HK-2 (cell line): ENCODE measurements at regions not wholly inside any gene's neighbourhood (a gene's known extent, or its start where the extent isn't known, plus 50 kb on each side); places are given as distances from the start of the nearest gene placed in this dataset.

Experiments
- DNase-seq: peaks from one replicate; pipeline ENCODE4 v3.0.0-alpha.2; 2018; ENCODE audit not compliant: unreplicated experiment

GRCh38 chr15:70443486-70444273 is 319.7 kb downstream of the UACA start:
- DNase-seq: no peak

- no peak for DNase-seq
Observed at GRCh38 chr15:70442616-70443321, 320.6 kb downstream of the UACA start.

DNA sequence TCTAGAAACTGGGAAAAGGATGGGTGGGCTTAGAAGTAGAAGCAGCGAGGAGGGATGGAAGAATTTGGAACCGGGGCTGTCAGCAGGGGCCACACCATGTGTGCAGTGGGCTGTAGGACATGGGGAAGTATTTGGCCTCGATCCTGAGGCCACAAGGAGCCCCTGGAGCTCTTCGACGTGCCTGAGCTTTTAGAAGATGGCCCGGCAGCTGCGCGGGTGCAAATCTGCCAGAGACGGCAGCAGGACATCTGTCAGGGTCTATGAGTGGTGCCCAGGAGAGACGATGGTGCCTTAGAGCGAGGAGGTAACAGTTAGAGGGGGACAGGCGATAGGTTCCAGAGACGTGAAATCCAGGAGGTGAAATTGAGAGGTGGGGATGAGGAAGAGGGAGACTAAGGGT is 321.1 kb downstream of the UACA start:
- no peak for DNase-seq

GRCh38 chr15:70440416-70441138 is 322.8 kb downstream of the UACA start:
- no peak for DNase-seq

GRCh38 chr15:70439880-70440279 is 323.5 kb downstream of the UACA start:
- no peak for DNase-seq

DNA sequence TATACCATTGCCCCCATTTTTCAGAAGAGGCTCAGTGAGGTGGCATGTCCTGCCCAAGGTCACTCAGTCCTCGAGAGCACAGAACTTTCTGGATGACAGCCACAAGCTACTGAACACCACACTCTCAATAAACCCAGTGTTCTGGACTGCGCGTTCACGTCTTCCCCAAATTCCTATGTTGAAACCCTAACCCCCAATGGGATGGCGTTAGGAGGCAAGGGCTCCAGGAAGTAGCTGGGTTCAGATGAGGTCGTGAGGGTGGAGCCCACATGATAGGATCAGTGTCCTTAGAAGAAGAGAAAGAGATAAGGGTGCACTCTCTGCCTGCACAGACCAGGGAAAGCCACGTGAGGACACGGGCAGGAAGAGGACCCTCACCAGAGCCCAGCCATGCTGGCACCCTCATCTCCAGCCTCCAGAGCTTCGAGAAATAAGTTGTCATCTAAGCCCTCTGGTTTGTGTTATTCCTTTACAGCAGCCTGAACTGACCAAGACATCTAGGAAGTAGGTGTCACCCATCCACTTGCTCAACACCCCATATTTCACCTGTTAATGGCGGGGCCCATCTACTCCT is 324.0 kb downstream of the UACA start:
- DNase-seq: no peak

DNA sequence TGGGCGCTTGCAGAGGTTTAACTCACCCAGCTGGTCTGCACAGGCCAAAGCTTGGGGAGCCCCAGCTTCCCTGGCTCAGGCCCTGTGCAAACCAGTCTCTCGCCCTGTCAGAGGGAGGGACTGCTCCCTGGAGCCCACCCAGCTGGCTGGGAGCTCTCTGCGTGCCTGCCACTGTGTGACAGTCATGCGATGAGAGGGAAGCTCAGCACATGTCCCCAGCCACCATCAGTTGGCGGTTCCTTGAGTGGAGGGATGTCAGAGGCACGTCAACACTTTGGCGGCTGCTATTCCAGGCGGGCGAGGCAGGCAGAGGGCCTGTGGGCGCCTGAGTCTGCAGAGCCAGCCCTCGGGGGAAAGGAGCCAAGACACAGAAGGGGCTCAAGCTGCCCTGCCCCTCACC is 324.6 kb downstream of the UACA start:
- DNase-seq: no peak

DNA sequence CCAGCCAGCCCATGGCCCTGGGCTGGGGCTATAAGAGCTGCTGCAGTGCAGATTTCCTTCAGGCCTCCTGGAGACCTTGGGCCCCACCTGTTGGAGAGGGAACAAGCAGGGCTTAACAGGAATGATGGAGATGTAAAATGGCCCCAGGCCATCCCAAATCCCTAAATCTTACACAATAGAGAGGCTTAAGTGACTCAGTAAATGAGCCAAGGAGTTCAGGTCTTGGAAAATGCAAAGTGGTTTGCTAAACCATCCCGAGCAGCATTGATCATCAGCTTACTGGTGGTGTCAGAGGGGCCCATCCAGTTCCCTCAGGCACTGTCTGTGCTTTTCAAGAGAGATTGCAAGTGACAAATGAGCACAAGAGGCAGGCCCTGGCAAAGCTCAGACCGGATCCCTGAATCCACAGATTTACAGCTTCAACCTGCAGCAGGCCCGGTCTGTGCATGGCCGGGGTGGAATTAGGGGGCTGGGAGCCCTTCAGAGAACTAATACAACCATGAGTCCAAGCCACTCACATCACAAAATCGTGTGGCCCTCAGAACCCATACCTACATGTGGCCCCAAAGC is 325.4 kb downstream of the UACA start:
- DNase-seq: no peak

DNA sequence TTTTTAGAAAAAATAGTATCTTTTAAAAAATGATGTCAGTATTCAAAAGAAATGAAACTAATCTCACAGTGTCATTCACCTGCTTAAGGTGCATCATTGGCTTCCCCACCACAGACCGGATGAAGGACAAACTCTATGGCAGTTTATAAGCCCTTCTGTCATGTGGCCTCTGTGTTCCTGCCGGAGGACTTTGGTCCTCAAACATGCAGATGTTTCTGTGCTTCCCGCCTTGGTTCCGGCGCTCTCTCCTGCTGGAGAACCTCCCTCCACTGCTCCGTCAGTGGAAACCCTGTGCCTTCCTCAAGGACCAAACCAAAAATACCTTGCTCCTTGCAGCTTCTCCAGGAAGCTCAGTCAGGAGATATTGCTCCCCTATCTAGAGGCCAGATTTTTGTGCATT is 326.3 kb downstream of the UACA start:
- DNase-seq: no peak

DNA sequence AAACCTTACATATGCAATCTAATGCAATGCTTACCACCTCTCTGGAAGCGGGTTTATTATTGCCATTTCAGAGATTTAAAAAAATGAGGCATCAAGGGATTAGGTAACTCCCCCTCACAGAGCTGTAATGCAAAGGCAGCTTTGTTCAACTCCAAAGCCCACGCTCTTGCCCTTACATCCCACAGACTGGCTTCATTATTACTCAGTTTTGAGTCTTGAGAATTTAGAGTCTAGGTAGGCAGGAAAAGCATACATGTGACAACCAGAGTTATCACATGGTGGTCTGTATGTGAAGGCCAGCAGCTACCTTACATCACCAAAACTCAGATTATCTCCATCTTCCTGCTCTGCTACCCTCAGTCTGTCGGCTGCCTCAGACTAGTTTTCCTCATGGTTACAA is 326.9 kb downstream of the UACA start:
- no peak for DNase-seq

DNA sequence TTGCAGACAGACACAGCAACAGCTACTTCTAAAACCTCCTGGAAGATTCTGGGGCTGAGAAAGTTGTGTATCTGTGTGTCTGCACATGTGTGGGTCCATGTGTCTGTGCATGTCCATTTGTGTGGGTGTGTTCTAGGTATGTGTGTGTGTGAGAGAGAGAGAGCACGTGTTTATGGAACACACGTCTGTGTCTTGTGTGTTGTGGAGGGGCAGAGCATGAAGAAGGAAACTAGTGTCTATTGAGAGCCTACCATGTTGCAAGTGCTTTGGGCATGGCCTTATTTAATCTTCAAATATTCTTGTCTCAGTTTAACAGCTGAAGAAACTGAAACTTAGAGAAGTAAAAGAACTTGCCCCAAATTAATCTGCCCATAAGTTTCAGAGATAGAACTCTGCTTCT is 327.5 kb downstream of the UACA start:
- DNase-seq: no peak

DNA sequence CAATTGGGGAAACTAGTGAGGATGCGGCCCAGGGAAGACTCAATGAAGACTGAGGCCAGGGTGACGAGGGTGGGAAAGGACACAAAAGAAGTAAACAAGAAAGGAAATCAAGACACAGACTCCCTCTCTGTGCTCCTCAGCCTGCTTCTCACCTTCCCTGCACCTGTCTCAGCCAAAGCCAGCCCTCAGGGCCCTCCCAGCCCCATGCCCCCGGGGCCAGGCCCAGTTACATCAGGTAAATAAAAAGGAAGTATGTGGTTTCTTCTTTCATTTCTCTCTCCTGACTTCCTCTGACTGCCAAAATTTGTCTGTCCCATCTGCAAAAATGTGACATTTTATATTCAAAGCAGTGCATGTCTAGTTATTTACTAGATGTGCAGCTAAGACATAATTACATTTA is 328.0 kb downstream of the UACA start:
- DNase-seq: no peak

GRCh38 chr15:70433586-70434324 is 329.6 kb downstream of the UACA start:
- DNase-seq: no peak

GRCh38 chr15:70432924-70433495 is 330.3 kb downstream of the UACA start:
- DNase-seq: no peak

DNA sequence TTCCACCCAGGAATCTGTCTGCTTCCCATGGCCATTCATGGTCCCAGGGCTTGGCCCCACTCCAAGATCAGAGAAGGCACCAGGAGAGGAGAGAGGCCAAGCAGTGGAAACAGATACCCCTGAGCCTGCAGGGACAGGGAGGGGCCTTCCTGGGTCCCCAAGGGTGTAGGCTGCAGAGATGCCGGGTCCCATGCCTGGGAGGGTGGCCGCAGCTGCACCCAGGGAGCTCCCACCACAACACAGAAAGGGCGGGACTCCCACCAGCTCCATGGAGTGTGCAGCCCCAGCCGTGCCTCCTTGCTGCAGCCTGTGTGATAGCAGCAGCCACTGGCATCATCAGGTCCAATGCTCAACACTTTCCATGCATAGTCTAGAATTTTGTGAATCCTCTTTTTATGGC is 331.5 kb downstream of the UACA start:
- no peak for DNase-seq

GRCh38 chr15:70430069-70430468 is 332.4 kb upstream of the TLE3 start:
- no peak for DNase-seq

- no peak for DNase-seq
Observed at GRCh38 chr15:70429056-70429722, 331.5 kb upstream of the TLE3 start.

GRCh38 chr15:70428211-70428822 is 330.6 kb upstream of the TLE3 start:
- no peak for DNase-seq

DNA sequence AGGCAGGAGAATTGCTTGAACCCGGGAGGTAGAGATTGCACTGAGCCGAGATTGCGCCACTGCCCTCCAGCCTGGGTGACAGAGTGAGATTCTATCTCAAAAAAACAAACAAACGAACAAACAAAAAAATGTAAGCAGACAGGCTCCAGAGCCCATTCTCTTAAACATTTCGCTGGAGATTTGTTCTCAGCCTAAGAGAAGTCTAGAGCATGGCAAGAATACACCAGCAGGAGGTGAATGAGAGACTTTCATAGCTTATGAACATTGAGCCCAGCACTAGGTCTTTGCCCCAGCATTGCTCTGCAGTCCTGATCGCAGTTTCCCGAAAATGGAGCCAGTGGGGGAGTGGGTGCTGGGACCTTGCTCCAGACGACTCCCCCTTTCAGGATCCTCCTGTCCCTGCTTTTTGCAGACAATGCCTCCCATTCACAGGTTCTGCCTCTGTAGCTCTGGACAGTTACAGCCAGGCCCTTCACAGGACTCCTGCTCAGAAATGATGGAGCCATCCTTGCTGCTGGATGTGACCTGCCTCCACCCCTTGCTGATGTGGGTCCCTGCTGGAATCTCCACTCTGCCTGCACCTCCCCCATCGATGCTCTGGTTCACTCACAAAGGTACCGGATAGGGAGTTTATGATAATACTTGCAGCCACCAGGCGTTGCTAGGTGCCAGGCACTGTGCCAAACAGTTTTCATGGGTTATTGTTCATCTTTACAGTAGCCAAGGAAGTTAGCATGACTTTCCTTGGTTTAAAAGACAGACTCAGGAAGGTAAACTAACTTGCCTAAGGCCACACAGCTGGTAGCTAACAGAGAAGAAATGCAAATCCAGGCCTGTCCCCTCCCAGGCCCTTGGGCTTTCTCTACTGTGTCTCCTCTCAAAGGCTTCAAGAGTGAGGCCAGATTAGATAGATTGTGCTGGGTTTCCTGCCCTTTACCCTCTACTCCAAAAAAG is 329.7 kb upstream of the TLE3 start:
- DNase-seq: no peak
